NCI-H526 treated with DMSO at 0.1 percent for 48 hours (cell line): ENCODE measurements at regions not wholly inside any gene's neighbourhood (a gene's known extent, or its start where the extent isn't known, plus 50 kb on each side); places are given as distances from the start of the nearest gene placed in this dataset.
A peak's percentile ranks its signal among the peaks of the same experiment; 100 is the strongest.
"Not testable (repeated sequence)": the region's sequence is repeated elsewhere in the genome, so short reads cannot be mapped to it uniquely, and the experiment has no call there.

Experiments
- DNase-seq: peaks from one replicate; lab custom pipeline; 2025; lab: John Stamatoyannopoulos, UW

DNA sequence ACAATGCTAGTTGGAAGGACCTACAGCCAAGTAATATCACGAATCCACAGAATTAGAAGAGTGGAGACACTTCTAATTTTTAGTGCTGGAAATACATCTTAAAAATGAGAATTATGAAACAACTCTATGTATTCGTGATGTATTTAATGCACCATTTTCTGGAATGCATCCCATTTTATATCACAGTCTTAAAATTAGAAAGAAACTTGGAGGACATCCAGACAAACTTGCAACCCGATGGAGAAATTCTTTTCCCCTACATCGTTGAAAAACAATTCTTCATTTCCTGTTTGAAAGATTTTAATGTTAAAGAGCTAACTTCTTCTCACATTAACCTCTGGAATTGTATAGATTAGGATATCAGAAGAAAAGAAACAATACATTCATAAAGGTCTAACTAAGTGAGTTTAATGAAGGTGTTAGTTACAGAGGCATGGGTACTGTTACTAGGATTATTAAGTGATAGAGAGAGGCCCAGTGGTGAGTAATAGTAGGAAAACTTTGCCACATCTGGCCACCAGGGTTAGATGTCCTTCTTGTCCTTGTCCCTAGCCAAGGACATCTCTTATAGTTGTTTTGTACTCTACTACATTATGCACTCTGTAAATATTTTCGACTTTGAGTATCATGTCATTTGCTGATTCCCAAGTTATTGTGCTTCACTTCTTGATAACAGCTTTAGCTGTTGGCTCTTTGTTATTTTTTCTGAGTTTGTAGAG, 502.4 kb upstream of the PTCHD4 start:
- no peak for DNase-seq

DNA sequence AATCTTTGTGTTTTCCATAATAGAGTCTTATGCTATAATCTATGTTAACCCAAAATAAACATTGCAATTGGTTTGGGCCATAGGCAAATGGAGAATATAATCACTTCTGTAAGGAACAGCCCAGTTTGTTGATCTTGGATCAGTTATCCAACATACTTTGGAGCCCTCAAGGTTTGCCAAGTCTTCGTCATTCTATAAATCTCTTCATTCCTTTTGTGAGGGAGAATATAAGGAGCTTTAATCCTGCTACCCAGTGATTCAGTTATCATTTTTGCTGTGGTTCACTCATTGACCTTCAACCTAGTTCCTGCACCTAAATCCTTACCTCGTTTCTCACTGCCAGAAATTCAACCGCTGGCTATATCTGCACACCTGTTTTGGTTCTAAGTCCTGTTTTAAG, 500.3 kb upstream of the PTCHD4 start:
- no peak for DNase-seq

DNA sequence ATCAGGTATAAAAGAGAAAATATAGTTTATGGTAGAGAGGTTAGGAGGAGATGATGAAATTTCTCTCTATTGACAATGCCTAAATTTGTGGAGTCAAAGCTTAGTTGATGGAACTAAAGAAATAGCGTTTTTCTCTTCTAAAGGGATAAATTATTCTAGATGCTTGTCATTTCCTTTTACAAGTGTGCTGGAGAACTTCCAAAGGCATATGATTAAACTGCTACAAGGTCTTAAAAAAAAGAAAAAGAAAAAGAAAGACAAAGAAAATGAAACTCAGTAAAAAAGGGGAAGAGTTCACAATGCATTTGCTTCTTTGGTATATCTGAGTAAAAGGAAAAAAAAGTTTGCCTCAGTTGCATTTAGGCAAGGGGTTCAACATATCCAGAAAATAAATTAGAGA, 499.8 kb upstream of the PTCHD4 start:
- no peak for DNase-seq

DNA sequence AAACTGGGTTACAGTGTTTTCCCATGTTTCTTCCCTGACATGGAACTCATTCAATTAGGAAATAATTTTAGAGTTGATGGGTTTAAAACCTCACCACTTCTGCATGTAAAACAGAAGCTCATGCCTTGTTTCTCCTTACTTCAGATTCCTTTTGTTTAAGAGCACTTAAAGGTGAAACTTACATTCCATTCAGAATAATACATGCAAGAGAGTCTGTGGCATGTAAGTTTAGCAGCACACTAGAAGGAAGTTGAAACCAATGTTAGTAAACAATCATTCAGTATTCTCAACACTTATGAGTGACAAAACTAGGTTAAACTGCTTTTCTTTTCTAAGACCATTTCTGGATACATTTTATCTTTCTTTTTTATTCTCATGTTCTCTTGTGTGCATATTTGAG, 495.6 kb upstream of the PTCHD4 start:
- DNase-seq = no peak

DNA sequence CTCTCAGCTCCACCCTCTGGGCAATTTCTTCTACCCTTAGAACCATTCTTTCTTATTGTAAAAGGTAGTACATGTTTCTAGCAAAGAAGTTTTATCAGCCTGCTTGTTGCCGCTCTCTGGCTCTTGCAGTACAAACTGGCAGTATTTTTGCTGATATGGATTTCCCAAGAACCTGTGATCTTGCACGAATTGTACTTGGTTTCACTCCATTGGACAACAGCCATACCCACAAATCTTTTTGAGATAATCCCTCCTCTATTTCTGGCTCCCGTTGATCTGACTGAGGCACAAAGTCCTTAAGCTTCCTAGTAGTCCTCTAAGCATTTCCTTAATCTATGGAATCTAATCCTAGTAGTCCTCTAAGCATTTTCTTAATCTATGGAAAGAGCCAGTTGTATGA, 487.0 kb upstream of the PTCHD4 start:
- no peak for DNase-seq

DNA sequence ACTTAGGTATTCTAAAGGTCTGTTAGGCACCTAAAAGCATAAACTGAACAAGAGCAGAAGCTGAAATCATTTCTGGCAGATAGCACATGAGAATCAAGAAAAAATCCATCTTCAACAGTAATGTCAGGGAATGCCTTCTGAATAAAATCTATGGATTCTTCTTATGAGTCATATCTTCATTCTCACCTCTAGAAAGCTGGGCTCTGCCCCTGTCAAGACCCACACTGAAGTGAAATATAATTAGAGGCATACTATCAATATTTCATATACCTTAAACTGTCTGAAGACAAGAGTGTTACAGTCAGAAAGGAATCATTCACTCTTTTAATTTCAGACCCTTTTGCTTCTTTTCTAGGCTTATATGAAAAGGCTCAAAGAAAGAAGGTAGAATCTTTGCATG, 485.8 kb upstream of the PTCHD4 start:
- DNase-seq = no peak

DNA sequence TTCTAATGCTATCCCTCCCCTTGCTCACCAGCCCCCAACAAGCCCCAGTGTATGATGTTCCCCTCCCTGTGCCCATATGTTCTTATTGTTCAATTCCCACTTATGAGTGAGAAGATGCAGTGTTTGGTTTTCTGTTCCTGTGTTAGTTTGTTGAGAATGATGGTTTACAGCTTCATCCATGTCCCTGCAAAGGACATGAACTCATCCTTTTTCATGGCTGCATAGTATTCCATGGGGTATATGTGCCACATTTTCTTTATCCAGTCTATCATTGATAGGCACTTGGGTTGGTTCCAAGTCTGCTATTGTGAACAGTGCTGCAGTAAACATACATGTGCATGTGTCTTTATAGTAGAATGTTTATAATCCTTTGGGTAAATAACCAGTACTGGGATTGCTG, 480.2 kb upstream of the PTCHD4 start:
- DNase-seq = not testable (repeated sequence)

DNA sequence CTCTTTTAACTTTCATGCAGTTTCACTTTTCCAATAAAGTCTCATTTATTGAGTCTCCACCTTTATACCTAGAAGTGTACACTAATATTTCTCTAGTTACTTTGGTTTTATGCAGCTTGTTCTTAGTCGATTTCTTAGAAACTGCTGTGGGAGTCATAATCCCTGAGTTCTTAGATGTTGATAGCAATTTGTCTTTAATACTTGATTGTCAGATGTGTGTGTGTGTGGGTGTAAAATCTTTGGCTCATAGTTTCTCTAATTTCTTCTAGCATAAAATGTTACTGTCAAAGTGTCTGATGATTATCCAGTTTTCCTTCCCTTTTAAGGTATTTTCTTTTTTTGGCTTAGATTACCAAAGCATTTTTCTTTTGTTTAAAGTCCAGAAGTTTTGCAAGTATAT, 473.8 kb upstream of the PTCHD4 start:
- no peak for DNase-seq

DNA sequence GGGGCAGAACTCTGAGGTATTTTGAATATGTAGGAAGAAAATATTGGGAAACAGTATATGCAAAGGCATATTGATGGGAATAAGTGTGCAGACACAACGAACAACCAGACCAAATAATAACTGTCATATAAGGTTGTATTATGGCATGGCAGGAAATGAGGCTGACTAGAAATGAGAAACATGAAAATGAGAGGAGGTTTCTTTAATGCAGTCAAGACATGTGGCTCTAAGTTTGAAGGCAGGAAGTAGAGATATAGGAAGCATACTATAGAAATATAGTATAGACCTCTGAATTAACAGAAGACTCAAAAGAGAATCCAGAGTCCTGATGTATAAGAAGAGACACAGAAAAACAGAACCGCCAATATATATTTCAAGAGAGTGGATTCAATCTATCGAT, 459.7 kb upstream of the PTCHD4 start:
- no peak for DNase-seq

DNA sequence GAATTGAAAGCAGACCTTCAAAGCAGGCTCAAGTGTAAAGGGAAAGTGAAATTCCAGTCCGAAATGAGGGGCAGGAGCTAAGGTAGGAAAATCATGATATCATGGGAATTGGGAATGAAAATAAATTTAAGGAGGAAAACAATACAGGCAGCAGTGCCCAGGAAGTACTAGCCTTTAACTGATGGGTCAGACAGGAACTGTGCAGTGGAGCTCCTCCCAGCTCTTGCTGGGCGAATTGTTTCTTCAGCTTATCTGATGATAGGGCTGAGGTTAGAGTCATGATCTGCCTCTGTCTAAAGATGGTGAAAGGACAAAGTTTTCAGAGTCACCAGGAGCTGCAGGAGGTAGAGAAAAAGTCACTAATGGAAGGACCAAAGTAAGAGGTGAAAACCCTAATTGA, 457.9 kb upstream of the PTCHD4 start:
- DNase-seq = no peak

DNA sequence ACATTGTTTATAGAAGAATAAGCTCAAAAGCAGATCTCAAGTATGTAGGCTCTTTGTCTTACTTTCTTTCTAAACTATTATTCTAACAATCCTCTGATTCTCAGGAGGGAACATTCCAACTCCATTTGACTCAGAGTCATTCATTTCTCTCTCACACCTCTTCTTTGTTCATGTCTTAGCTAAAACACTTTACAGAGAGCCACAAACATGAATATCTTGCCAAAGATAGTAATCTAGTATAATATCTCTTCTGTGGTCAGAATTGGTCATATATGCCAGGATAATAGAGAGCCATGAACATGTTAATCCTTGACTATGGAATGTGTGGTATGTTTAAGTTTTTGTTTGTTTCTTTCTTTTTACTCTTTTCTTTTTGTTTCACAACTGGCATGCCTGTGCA, 456.0 kb upstream of the PTCHD4 start:
- no peak for DNase-seq

DNA sequence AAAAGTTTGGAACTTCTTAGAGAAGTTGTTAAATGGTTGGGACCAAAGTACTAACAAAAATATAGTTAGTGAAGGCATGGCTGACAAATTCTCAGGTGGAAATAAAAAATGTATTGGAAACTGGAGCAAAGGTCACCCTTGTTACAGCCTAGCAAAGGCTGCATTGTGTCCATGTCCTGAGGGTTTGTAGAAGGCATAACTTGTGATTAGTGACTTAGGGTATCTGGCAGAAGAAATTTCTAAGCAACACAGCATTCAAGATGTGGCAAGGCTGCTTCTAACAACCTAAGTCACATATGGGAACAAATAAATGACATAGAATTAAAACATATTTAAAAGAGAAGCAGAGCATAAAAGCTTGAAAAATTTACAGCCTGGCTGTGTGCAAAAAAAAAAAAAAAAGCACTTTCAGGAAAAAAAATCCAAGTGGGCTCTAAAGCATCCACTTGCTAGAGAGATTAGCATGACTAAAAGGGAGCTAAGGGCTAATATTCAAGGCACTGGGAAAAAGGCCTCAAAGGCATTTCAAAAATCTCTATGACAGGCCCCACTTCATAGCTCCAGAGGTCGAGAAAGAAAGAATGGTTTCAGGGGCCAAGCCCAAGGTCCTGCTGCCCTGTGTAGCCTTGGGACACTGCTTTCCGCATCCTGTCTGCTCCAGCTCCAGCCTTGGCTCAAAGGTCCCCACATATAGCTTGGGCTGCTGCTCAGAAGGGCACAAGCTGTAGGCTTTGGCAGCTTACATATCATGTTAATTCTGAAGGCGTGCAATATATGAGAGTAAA, 453.2 kb upstream of the PTCHD4 start:
- DNase-seq = no peak

DNA sequence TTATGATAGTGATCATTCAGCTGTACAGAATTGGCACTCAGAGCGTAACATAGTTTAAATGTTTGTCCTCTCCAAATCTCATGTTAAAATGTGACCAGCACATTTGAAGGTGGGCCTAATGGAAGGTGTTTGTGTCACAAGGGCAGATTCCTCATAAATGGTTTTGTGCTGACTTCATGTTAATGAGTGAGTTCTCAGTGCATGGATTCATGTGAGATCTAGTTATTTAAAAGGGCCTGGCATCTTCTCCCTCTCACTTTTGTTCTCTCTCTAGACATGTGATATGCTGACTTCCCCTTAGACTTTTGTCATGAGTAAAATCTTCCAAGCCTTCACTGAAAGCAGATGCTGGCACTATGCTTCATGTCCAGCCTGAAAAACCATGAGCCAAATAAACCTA, 452.4 kb upstream of the PTCHD4 start:
- no peak for DNase-seq

DNA sequence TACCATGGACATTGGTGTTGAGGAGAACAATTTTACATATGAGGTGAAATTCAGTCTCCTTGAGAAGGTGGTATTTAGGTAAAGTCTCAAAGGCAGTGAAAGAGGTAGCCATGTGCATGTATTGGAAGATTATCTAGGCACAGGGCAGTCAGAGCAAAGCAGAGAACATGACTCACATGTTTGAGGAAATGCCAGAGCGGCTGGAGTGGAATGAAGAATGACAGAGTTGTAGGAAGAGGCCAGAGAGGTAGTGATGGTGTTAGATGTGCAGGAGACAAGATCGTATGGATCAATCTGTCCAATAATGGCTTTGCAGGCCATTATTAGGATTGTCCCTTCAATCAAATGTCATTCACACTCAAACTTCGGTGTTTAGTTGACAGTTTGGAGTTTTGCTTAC, 449.4 kb upstream of the PTCHD4 start:
- no peak for DNase-seq

DNA sequence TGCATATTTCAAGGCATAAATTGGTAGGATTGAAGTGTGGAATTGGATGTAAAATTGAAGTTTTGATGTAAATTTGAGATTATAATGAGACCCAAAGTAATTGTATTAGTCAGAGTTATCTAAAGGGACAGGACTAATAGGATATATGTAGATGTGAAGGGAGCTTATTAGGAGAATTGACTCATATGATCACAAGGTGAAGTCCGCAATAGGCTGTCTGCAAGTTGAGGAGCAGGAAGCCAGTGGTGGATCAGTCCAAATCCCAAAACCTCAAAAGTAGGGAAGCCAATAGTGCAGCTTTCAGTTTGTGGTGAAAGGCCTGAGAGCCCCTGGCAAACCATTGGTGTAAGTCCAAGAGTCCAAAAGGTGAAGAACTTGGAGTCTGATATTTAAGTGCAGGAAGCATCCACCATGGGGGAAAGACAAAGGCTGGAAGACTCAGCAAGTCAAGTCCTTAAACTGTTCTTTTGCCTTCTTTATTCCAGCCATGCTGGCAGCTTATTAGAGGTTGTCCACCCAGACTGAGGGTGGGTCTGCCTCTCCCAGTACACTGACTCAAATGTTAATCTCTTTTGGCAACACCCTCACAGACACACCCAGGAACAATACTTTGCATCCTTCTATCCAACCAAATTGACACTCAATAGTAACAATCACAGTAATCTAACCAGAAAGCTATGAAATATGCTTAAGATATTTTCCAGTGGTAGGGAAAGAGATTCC, 442.6 kb upstream of the PTCHD4 start:
- no peak for DNase-seq

DNA sequence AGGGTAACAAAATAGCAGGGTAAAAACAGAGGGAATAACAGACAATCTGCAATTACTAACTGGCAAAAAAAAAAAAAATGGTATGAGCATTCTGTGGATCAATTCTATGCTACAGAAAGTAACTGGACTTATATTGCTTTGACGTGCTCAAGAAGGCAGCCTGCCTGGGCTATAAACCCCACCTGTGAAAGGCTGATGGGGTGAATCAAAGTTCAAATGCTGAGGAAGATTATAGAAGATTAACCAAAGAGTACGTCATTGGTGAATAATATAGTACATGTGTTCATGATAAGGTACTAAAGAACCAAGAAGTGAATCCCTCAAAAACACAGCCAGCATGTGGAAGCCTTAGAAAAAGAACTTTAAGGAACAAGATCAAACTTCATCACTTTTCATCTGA, 441.9 kb upstream of the PTCHD4 start:
- DNase-seq = no peak

DNA sequence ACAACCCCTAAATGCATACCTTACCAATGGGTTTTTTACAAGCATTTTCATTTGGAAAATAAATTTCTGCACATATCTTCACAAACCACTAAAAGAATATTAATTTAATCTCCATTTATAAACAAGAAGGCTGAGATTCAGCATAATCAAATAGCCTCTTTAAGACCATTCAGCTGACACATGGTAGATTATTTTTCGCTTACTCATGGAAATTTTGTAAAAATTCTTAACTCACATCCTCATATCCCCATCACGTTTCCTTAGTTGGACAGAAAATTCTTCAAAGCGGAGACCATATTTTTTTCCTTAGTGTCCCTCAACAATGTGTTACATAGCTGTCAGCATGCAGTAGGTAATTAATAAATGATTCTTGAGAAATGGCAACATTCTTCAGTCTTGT, 439.6 kb upstream of the PTCHD4 start:
- DNase-seq = no peak

DNA sequence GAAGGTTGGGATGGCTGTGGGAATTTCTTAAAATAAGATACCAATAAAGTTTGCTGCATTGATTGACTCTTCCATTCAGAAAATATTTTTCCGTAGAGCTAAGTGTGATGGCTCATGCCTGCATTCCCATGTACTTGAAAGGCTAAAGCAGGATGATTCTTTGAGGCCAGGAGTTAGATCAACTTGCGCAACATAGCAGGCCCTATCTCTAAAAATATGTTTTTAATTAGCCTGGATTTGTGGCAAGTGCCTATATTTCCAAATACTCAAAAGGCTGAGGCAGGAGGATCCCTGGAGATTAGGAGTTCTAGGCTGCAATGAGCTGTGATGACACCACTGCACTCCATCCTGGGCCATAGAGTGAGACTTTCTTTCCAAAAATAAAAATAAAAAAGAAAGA, 431.2 kb upstream of the PTCHD4 start:
- DNase-seq = no peak

DNA sequence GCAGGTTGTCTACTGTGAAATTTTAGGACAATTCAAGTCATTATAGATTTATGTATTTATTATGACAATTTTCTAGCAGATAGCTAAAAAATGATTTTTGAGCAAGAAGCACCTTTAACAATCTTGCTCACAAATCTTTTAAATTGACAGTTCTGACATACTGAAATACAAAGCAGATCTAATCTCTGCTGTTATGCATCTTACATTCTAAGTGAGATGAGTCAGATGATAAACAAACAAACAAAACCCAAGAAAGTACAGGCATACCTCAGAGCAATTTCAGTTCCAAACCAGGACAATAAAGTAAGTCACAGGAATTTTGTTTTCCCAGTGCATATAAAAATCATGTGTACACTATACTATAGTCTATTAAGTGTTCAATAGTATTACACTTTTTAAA, 430.7 kb upstream of the PTCHD4 start:
- no peak for DNase-seq

DNA sequence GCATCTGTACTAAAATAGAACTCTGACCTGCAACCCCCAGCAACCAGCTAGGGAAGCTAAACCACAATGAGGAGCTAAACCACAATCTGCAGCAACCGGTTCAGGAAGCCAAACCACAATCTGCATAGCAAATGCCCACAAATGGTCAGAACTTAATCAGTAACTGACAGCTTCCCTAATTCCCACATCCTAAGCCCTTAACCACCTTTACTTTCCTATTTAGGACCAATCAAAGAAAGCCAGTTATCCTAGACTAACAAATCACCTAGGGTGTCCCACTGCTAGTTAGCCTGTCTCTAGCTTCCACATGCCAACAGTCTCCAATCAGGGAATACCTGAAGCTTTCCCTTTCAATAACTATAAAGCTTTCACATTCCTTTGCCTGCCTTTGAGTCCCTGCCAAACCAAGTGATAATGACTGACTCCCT, 424.6 kb upstream of the PTCHD4 start:
- peak; percentile 46 for DNase-seq

DNA sequence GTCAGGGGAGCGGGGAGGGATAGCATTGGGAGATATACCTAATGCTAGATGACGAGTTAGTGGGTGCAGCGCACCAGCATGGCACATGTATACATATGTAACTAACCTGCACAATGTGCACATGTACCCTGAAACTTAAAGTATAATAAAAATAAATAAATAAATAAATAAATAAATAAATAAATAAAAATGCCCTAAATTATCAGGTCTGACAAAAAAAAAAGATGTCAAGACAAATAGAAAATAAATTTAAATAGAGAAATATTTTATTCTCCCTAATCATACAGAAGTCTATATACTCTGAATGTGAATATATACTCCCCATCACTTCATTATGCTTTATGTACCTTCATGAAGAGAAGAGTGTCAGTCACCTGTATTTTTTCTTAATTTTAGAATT, 420.0 kb upstream of the PTCHD4 start:
- not testable (repeated sequence) for DNase-seq

DNA sequence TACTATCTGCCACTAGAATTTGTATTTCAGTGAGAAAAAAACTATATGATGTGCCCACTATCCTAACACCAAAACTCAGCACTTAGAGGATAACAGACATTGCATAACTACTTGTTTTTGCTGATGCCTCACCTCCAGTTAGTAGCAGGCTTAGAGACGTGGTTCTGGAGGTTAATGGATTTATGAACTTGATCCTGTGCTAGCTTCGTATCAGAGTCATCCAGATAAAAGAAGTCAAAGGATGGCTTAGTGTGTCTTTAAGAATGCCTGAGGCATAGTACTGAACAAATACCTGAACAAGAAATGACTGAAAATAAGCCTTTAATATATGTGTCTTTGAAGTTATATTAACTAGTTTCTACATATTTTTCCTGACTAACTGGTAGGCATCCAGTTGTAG, 414.9 kb upstream of the PTCHD4 start:
- DNase-seq = no peak

DNA sequence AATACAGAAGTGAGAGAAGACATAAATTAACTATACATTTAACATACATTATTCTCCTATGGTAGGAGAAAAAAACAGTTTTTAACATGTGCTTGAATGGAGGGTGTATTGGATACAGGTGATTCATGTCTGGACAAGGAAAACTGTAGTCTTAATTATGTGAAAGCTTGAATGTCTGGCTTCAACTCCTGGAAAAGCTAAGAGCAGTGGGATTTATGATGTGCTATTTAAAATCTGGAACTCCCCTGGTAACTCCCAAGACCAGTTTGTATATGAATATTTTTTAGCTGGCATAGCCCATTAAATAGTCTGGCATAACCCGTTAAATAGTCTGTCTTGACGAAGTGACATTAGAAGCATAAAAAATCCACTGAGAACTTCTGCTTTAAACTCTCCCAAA, 410.0 kb upstream of the PTCHD4 start:
- DNase-seq = no peak
